Lower leg skin (tissue), 4 donors: ENCODE measurements at regions not wholly inside any gene's neighbourhood (a gene's known extent, or its start where the extent isn't known, plus 50 kb on each side); places are given as distances from the start of the nearest gene placed in this dataset.

Experiments used
- DNase-seq, 2 donors: peaks; one replicate each; pipeline ENCODE4 v3.0.0-alpha.2; 2019; ENCODE audit warnings: low spot score in 2 of 2
- H3K4me3 ChIP-seq: fragments of 200-600 bp; sonication (generic); 2 replicates; pipeline ENCODE4 v1.5.1; 2017; ENCODE audit warnings: mild to moderate bottlenecking, low read depth; ENCODE audit not compliant: poor library complexity, severe bottlenecking
- CTCF ChIP-seq, 3 donors: fragments of 450-650 bp; IDR thresholded peaks; one replicate each; pipeline ENCODE4 v1.5.1; 2016; ENCODE audit warnings: antibody characterized with exemption in 3 of 3, mild to moderate bottlenecking in 3 of 3, moderate library complexity in 2 of 3
- POLR2A ChIP-seq, 2 donors: fragments of 450-650 bp; IDR thresholded peaks; one replicate each; pipeline ENCODE4 v1.6.1; 2016 to 2017; ENCODE audit warnings: antibody characterized with exemption in 2 of 2, mild to moderate bottlenecking in 1 of 2, moderate library complexity in 1 of 2
- WGBS, 2 donors: methylation state at CpG; one replicate each; pipeline ENCODE4 v1.1.5; 2018; 5-methylcytosine and 5-hydroxymethylcytosine counted together
- intact Hi-C: fragments of 100-400 bp; cut with DNase I; formaldehyde crosslinking; loops from one replicate; pipeline ENCODE4 v1.15.0; 2023; ENCODE audit warnings: low total_unique reads

- intact Hi-C loops, result no loop called here
- no peak overlapping the region for H3K4me3 ChIP-seq
- WGBS, 2 donors, result 94% methylated on average over 1 of the region's 1 CpG
- no peak for TF ChIP-seq POLR2A (IDR thresholded peaks at IDR 0.05)
- no peak for TF ChIP-seq CTCF (IDR thresholded peaks at IDR 0.05)
- no peak for DNase-seq
Measured at GRCh38 chr13:83549671-83550070, 332.6 kb downstream of the SLITRK1 start.

- TF ChIP-seq CTCF (IDR thresholded peaks at IDR 0.05) (no peak), POLR2A (IDR thresholded peaks at IDR 0.05) (no peak)
- DNase-seq, result no peak
- no peak overlapping the region for H3K4me3 ChIP-seq
- intact Hi-C loops, result no loop called here
- 63 to 67% methylated on average over 1 of the region's 1 CpG for WGBS, 2 donors
Measured at GRCh38 chr13:83547043-83547442, 335.2 kb downstream of the SLITRK1 start.

GRCh38 chr13:83546476-83546875, 335.8 kb downstream of the SLITRK1 start:
- DNase-seq, result no peak
- intact Hi-C loops, result no loop called here
- WGBS, 2 donors, result 36 to 38% methylated on average over 2 of the region's 2 CpGs
- no peak for TF ChIP-seq CTCF (IDR thresholded peaks at IDR 0.05)
- TF ChIP-seq POLR2A (IDR thresholded peaks at IDR 0.05), result no peak
- H3K4me3 ChIP-seq, result no peak overlapping the region

- DNase-seq, result no peak
- H3K4me3 ChIP-seq, result no peak overlapping the region
- intact Hi-C loops, result no loop called here
- TF ChIP-seq CTCF (IDR thresholded peaks at IDR 0.05) (no peak), POLR2A (IDR thresholded peaks at IDR 0.05) (no peak)
- WGBS, 2 donors, result 67 to 74% methylated on average over 2 of the region's 2 CpGs
Measured at GRCh38 chr13:83538636-83539035, 343.6 kb downstream of the SLITRK1 start.

- no peak for DNase-seq
- intact Hi-C loops, result no loop called here
- no peak overlapping the region for H3K4me3 ChIP-seq
- TF ChIP-seq CTCF (IDR thresholded peaks at IDR 0.05) (no peak), POLR2A (IDR thresholded peaks at IDR 0.05) (no peak)
- WGBS, 2 donors, result 53 to 55% methylated on average over 2 of the region's 2 CpGs
Measured at GRCh38 chr13:83536941-83537340, 345.3 kb downstream of the SLITRK1 start.

GRCh38 chr13:83536153-83536552, 346.1 kb downstream of the SLITRK1 start:
- TF ChIP-seq POLR2A (IDR thresholded peaks at IDR 0.05), result no peak
- TF ChIP-seq CTCF (IDR thresholded peaks at IDR 0.05), result no peak
- no peak for DNase-seq
- intact Hi-C loops, result no loop called here
- 38 to 55% methylated on average over 1 of the region's 1 CpG for WGBS, 2 donors
- H3K4me3 ChIP-seq, result no peak overlapping the region
